ENCODE measurements at regions not wholly inside any gene's neighbourhood (a gene's known extent, or its start where the extent isn't known, plus 50 kb on each side); places are given as distances from the start of the nearest gene placed in this dataset.

DNA sequence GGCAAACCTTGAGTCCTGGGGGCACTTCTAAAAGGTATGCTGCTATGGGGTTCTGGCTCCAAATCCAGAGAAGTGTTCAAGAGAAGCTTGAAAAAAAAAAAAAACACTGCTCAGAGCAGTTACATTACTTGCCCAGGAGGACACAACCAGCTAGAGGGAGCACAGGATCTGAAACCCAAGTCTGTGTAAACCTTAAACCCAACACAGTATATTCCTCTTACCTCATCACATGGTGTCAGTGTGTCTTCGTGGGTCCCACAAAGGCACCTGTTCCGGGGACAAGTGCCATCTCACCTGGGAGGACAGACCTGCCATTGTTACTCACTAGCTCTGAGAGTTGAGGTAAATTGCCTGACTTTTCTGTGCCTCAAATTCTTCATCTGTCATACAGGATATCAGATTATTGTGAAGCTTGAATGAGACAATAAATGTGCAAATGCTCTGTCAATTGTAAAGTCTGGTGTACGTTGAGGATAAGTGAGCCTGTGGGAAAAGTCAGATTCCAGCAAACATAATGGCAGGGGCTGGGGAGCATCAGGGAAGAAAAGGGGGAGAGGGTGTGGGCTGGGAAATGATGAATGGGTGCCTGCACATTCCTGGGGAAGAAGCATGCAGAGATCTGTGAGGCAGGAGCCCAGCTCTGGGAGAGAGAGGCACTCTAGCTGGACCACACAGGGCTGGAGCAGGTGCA is 170.4 kb upstream of the ZC3H12A start:
- Histone ChIP-seq H3K36me3 (replicated peaks; ENCODE audit: insufficient read depth, low read depth) (no peaks in the 10 kb centered on the region), H3K4me2 (no peak overlapping the region), H3K79me2 (no peaks in the 10 kb centered on the region), H4K20me1 (ENCODE audit: insufficient read depth, poor library complexity, severe bottlenecking) (no peaks in the 10 kb centered on the region), H3K27ac (no peak overlapping the region), H3K9me3 (ENCODE audit: low read depth) (no peaks in the 10 kb centered on the region), H3K9me2 (replicated peaks; ENCODE audit: insufficient read depth) (no peaks in the 10 kb centered on the region), H3K4me3 (no peak overlapping the region), H3K27me3 (peaks cover 16% of the 10 kb centered on the region), H3K4me1 (ENCODE audit: insufficient read depth) (no peaks in the 10 kb centered on the region), H2AFZ (no peak overlapping the region)
- DNase-seq (ENCODE audit: low spot score) = no peak
- WGBS (ENCODE audit: low lambda C conversion rate, missing lambda C conversion rate) = 60% methylated on average over 3 of the region's 3 CpGs
- no peak for TF ChIP-seq EZH2 (IDR thresholded peaks at IDR 0.05; ENCODE audit: borderline replicate concordance)
- TF ChIP-seq, protein P1, sequence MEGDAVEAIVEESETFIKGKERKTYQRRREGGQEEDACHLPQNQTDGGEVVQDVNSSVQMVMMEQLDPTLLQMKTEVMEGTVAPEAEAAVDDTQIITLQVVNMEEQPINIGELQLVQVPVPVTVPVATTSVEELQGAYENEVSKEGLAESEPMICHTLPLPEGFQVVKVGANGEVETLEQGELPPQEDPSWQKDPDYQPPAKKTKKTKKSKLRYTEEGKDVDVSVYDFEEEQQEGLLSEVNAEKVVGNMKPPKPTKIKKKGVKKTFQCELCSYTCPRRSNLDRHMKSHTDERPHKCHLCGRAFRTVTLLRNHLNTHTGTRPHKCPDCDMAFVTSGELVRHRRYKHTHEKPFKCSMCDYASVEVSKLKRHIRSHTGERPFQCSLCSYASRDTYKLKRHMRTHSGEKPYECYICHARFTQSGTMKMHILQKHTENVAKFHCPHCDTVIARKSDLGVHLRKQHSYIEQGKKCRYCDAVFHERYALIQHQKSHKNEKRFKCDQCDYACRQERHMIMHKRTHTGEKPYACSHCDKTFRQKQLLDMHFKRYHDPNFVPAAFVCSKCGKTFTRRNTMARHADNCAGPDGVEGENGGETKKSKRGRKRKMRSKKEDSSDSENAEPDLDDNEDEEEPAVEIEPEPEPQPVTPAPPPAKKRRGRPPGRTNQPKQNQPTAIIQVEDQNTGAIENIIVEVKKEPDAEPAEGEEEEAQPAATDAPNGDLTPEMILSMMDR (IDR thresholded peaks at IDR 0.05; ENCODE audit: poor library complexity) = no peak
- no peak for TF ChIP-seq EZH2phosphoT487 (IDR thresholded peaks at IDR 0.05; ENCODE audit: low read depth, severe bottlenecking, unreplicated experiment)

DNA sequence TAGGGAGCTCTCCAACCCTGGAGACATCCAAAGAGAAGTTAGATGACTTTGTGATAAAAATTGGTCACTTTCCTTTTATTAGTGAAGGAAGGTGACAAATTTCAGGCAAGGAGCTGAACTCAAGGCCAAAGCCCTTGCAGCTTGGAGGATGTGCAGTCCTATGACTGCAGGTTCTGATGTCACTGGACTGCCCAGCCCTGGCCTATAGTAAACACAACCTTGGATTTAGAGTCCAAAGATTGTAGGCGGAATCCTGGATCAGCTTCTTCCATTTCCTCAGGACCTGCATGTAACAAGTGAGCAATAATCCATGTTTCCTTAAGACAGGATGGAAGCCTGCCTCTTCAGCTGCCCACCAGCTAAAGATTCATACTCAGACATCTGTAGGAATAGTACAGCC is 169.3 kb upstream of the ZC3H12A start:
- Histone ChIP-seq H3K27ac (peak overlapping the region; percentile 24), H3K9me3 (ENCODE audit: low read depth) (no peaks in the 10 kb centered on the region), H3K4me2 (no peak overlapping the region), H3K79me2 (no peaks in the 10 kb centered on the region), H3K36me3 (replicated peaks; ENCODE audit: insufficient read depth, low read depth) (no peaks in the 10 kb centered on the region), H3K27me3 (peaks cover 16% of the 10 kb centered on the region), H4K20me1 (ENCODE audit: insufficient read depth, poor library complexity, severe bottlenecking) (no peaks in the 10 kb centered on the region), H2AFZ (no peak overlapping the region), H3K4me1 (ENCODE audit: insufficient read depth) (no peaks in the 10 kb centered on the region), H3K4me3 (no peak overlapping the region), H3K9me2 (replicated peaks; ENCODE audit: insufficient read depth) (no peaks in the 10 kb centered on the region)
- DNase-seq (ENCODE audit: low spot score) = peak; percentile 43
- 88% methylated on average over 1 of the region's 1 CpG for WGBS (ENCODE audit: low lambda C conversion rate, missing lambda C conversion rate)
- TF ChIP-seq EZH2 (IDR thresholded peaks at IDR 0.05; ENCODE audit: borderline replicate concordance) = no peak
- TF ChIP-seq EZH2phosphoT487 (IDR thresholded peaks at IDR 0.05; ENCODE audit: low read depth, severe bottlenecking, unreplicated experiment) = no peak
- TF ChIP-seq, protein P1 (IDR thresholded peaks at IDR 0.05; ENCODE audit: poor library complexity) = no peak

DNA sequence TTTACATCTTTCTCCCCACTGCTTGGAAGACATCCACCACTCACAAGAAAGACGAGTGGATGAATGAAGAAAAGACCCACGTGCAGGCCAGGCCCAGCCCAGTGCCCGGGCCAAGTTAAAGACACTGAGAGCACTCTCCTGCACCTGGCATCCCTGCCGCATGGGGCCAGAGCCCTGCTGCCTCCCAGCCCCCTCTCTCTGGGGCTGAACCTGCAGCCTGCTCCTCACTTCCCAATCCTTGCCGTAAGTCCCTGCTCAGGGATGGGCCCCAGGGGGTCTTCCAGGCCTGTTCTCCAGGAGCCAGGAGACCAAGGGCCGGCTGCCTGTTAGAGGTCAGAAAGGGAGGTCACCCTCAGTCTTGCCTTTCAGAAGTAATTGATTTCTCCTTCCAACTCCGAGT is 168.5 kb upstream of the ZC3H12A start:
- Histone ChIP-seq H3K36me3 (replicated peaks; ENCODE audit: insufficient read depth, low read depth) (no peaks in the 10 kb centered on the region), H3K9me2 (replicated peaks; ENCODE audit: insufficient read depth) (no peaks in the 10 kb centered on the region), H2AFZ (no peak overlapping the region), H3K4me1 (ENCODE audit: insufficient read depth) (no peaks in the 10 kb centered on the region), H3K9me3 (ENCODE audit: low read depth) (no peaks in the 10 kb centered on the region), H3K27me3 (peaks cover 16% of the 10 kb centered on the region), H3K4me3 (no peak overlapping the region), H4K20me1 (ENCODE audit: insufficient read depth, poor library complexity, severe bottlenecking) (no peaks in the 10 kb centered on the region), H3K4me2 (no peak overlapping the region), H3K79me2 (no peaks in the 10 kb centered on the region), H3K27ac (no peak overlapping the region)
- no peak for TF ChIP-seq EZH2phosphoT487 (IDR thresholded peaks at IDR 0.05; ENCODE audit: low read depth, severe bottlenecking, unreplicated experiment)
- TF ChIP-seq EZH2 (IDR thresholded peaks at IDR 0.05; ENCODE audit: borderline replicate concordance) = no peak
- TF ChIP-seq, protein P1 (IDR thresholded peaks at IDR 0.05; ENCODE audit: poor library complexity) = no peak
- DNase-seq (ENCODE audit: low spot score) = no peak
- WGBS (ENCODE audit: low lambda C conversion rate, missing lambda C conversion rate) = 58% methylated on average over 7 of the region's 7 CpGs

Data from hepatocyte (in vitro differentiated cells).